Natural killer cell (primary cell): ENCODE measurements at regions not wholly inside any gene's neighbourhood (a gene's known extent, or its start where the extent isn't known, plus 50 kb on each side); places are given as distances from the start of the nearest gene placed in this dataset.

Experiments used
- ATAC-seq, 3 donors: fragments of 150-1000 bp in 2 of 3; fragments of 200-7000 bp in 1 of 3; cut with Tn5 transposase; 1 replicate in 1 of 3; 2 replicates in 2 of 3; pipeline ENCODE4 v1.10.0; 2021; ENCODE audit warnings: mild to moderate bottlenecking in 2 of 3, moderate library complexity in 2 of 3
- DNase-seq, 2 donors: peaks; one replicate each; pipeline versions ENCODE4 v3.0.0 to v3.0.0-alpha.2; 2013 to 2021; ENCODE audit warnings: mixed read lengths in 1 of 2
- H3K27ac ChIP-seq: one replicate; pipeline ENCODE4 v1.5.1; 2013; ENCODE audit warnings: mild to moderate bottlenecking, low read length
- H3K27me3 ChIP-seq: one replicate; pipeline ENCODE4 v1.6.1; 2013; ENCODE audit warnings: low read length; ENCODE audit not compliant: control insufficient read depth, insufficient read depth
- H3K36me3 ChIP-seq: one replicate; pipeline ENCODE4 v1.6.1; 2013; ENCODE audit warnings: low read length; ENCODE audit not compliant: control insufficient read depth, insufficient read depth
- H3K4me1 ChIP-seq: one replicate; pipeline ENCODE4 v1.6.1; 2013; ENCODE audit warnings: low read length; ENCODE audit not compliant: control insufficient read depth, insufficient read depth
- H3K4me3 ChIP-seq: one replicate; pipeline ENCODE4 v1.5.1; 2013; ENCODE audit warnings: low read length
- H3K9me3 ChIP-seq: one replicate; pipeline ENCODE4 v1.6.1; 2013; ENCODE audit warnings: low read length; ENCODE audit not compliant: control insufficient read depth, insufficient read depth
- H3K27ac Mint-ChIP-seq, 2 donors: one replicate each; pipeline ENCODE4 v1.8.0; 2022; ENCODE audit warnings: mild to moderate bottlenecking in 2 of 2, mixed read lengths in 2 of 2, moderate library complexity in 1 of 2
- H3K27me3 Mint-ChIP-seq, 2 donors: one replicate each; pipeline ENCODE4 v1.8.0; 2022; ENCODE audit warnings: low read depth in 2 of 2, mixed read lengths in 2 of 2
- H3K36me3 Mint-ChIP-seq: one replicate; pipeline ENCODE4 v1.8.0; 2022; ENCODE audit warnings: mixed read lengths
- H3K4me1 Mint-ChIP-seq, 2 donors: one replicate each; pipeline ENCODE4 v1.8.0; 2022; ENCODE audit warnings: mixed read lengths in 2 of 2
- H3K4me3 Mint-ChIP-seq: one replicate; pipeline ENCODE4 v1.8.0; 2022; ENCODE audit warnings: mild to moderate bottlenecking, moderate library complexity, mixed read lengths
- H3K9me3 Mint-ChIP-seq, 2 donors: one replicate each; pipeline ENCODE4 v1.8.0; 2022; ENCODE audit warnings: mixed read lengths in 2 of 2
- CTCF ChIP-seq: fragments of 200-600 bp; IDR thresholded peaks from one replicate; pipeline ENCODE4 v1.8.0; 2022; ENCODE audit warnings: antibody characterized with exemption
- WGBS: methylation state at CpG from one replicate; pipeline ENCODE4 v1.1.7; 2013; ENCODE audit warnings: missing lambda C conversion rate; ENCODE audit not compliant: insufficient coverage; 5-methylcytosine and 5-hydroxymethylcytosine counted together
- intact Hi-C: fragments of 100-400 bp; cut with micrococcal nuclease; formaldehyde crosslinking; loops from one replicate; pipeline ENCODE4 v1.14.2; 2022

- Mint-ChIP-seq H3K4me3 (no peak overlapping the region), H3K36me3 (no peaks in the 10 kb centered on the region), H3K27ac (no peak overlapping the region), H3K27me3 (no peaks in the 10 kb centered on the region), H3K9me3 (peaks cover 5 to 10% of the 10 kb centered on the region in 2 donors), H3K4me1 (no peaks in the 10 kb centered on the region)
- Histone ChIP-seq H3K4me1 (no peaks in the 10 kb centered on the region), H3K9me3 (no peaks in the 10 kb centered on the region), H3K27ac (no peak overlapping the region), H3K36me3 (no peaks in the 10 kb centered on the region), H3K27me3 (no peaks in the 10 kb centered on the region), H3K4me3 (no peak overlapping the region)
- no peak for TF ChIP-seq CTCF
- no peak for DNase-seq
- WGBS = 85% methylated on average over 3 of the region's 3 CpGs
- no peak for ATAC-seq
- intact Hi-C loops = no loop called here
Observed at GRCh38 chr2:5491523-5491922, 200.7 kb upstream of the SOX11 start.

GRCh38 chr2:5493256-5493655 lies 198.9 kb upstream of the SOX11 start:
- Mint-ChIP-seq H3K27me3 (no peaks in the 10 kb centered on the region), H3K4me3 (no peak overlapping the region), H3K9me3 (peaks cover 0 to 9% of the 10 kb centered on the region in 2 donors), H3K27ac (no peak overlapping the region), H3K36me3 (no peaks in the 10 kb centered on the region), H3K4me1 (no peaks in the 10 kb centered on the region)
- Histone ChIP-seq H3K27me3 (no peaks in the 10 kb centered on the region), H3K27ac (no peak overlapping the region), H3K4me3 (no peak overlapping the region), H3K36me3 (no peaks in the 10 kb centered on the region), H3K9me3 (no peaks in the 10 kb centered on the region), H3K4me1 (no peaks in the 10 kb centered on the region)
- WGBS = 93% methylated on average over 17 of the region's 17 CpGs
- TF ChIP-seq CTCF = no peak
- ATAC-seq (no peak), DNase-seq (no peak)
- intact Hi-C loops = no loop called here

GRCh38 chr2:5494212-5494611 lies 198.0 kb upstream of the SOX11 start:
- H3K4me1 ChIP-seq = no peaks in the 10 kb centered on the region
- H3K27me3 Mint-ChIP-seq = no peaks in the 10 kb centered on the region
- H3K9me3 ChIP-seq = peaks cover 3% of the 10 kb centered on the region
- H3K9me3 Mint-ChIP-seq = peaks cover 0 to 6% of the 10 kb centered on the region in 2 donors
- no peak overlapping the region for H3K4me3 Mint-ChIP-seq
- no peak overlapping the region for H3K27ac Mint-ChIP-seq
- no peaks in the 10 kb centered on the region for H3K27me3 ChIP-seq
- no peak overlapping the region for H3K4me3 ChIP-seq
- 94% methylated on average over 8 of the region's 8 CpGs for WGBS
- no peak for TF ChIP-seq CTCF
- no peaks in the 10 kb centered on the region for H3K4me1 Mint-ChIP-seq
- no peak for DNase-seq
- intact Hi-C loops = no loop called here
- no peaks in the 10 kb centered on the region for H3K36me3 ChIP-seq
- H3K36me3 Mint-ChIP-seq = no peaks in the 10 kb centered on the region
- no peak for ATAC-seq
- H3K27ac ChIP-seq = no peak overlapping the region

- no peak overlapping the region for H3K27ac Mint-ChIP-seq
- Histone ChIP-seq H3K36me3 (no peaks in the 10 kb centered on the region), H3K27me3 (no peaks in the 10 kb centered on the region), H3K4me1 (no peaks in the 10 kb centered on the region), H3K27ac (no peak overlapping the region), H3K9me3 (peaks cover 3% of the 10 kb centered on the region), H3K4me3 (no peak overlapping the region)
- intact Hi-C loops = no loop called here
- ATAC-seq (no peak), DNase-seq (no peak)
- H3K4me3 Mint-ChIP-seq = no peak overlapping the region
- H3K27me3 Mint-ChIP-seq = no peaks in the 10 kb centered on the region
- H3K9me3 Mint-ChIP-seq = peaks cover 0 to 4% of the 10 kb centered on the region in 2 donors
- WGBS = 89% methylated on average over 8 of the region's 8 CpGs
- H3K36me3 Mint-ChIP-seq = no peaks in the 10 kb centered on the region
- no peaks in the 10 kb centered on the region for H3K4me1 Mint-ChIP-seq
- TF ChIP-seq CTCF = no peak
Observed at GRCh38 chr2:5495586-5495985, 196.6 kb upstream of the SOX11 start.
